Dendritic cell treated with granulocyte-macrophage colony-stimulating factor and Interleukin-4, amounts not matched to agents 40 ng/mL and 50 ng/mL, for 4 days (primary cell): ENCODE measurements at regions not wholly inside any gene's neighbourhood (a gene's known extent, or its start where the extent isn't known, plus 50 kb on each side); places are given as distances from the start of the nearest gene placed in this dataset.

Experiments
- H3K27ac Mint-ChIP-seq: one replicate; pipeline ENCODE4 v1.8.0; 2022; ENCODE audit warnings: mild to moderate bottlenecking, mixed read lengths
- H3K27me3 Mint-ChIP-seq: one replicate; pipeline ENCODE4 v1.8.0; 2022; ENCODE audit warnings: mild to moderate bottlenecking, mixed read lengths
- H3K36me3 Mint-ChIP-seq: one replicate; pipeline ENCODE4 v1.8.0; 2022; ENCODE audit warnings: low read depth, mixed read lengths
- H3K4me1 Mint-ChIP-seq: one replicate; pipeline ENCODE4 v1.8.0; 2022; ENCODE audit warnings: low read depth, mixed read lengths
- H3K4me3 Mint-ChIP-seq: one replicate; pipeline ENCODE4 v1.8.0; 2022; ENCODE audit warnings: mild to moderate bottlenecking, moderate library complexity, mixed read lengths
- H3K9me3 Mint-ChIP-seq: one replicate; pipeline ENCODE4 v1.8.0; 2022; ENCODE audit warnings: mixed read lengths
- intact Hi-C: fragments of 100-400 bp; cut with micrococcal nuclease; formaldehyde crosslinking; loops from one replicate; pipeline ENCODE4 v1.15.0; 2022

GRCh38 chr20:20815711-20816455 lies 103.4 kb upstream of the RALGAPA2 start:
- intact Hi-C loops: no loop called here
- no peak overlapping the region for H3K27ac Mint-ChIP-seq
- no peaks in the 10 kb centered on the region for H3K36me3 Mint-ChIP-seq
- H3K4me3 Mint-ChIP-seq: no peak overlapping the region
- H3K4me1 Mint-ChIP-seq: peaks cover 9% of the 10 kb centered on the region
- peaks cover 16% of the 10 kb centered on the region for H3K27me3 Mint-ChIP-seq
- H3K9me3 Mint-ChIP-seq: no peaks in the 10 kb centered on the region

DNA sequence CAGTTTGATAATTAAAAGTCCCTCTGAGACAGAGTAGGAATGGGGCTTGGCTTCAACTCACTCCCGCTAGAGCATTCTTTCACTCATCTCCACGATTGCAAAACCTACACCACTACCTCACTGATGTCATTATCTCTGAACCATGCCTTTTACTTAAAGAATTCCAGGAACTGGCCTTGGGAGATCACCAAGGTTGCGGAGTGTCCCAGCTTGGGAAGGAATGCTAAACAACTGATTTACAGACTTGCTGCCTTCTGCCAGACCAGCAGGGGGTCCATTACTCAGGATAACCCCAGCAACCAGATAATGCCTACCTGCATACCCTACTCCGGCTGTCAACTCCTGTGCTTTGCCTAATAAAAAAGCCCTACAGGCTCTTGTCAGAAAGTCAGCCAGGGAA lies 102.2 kb upstream of the RALGAPA2 start:
- H3K9me3 Mint-ChIP-seq: no peaks in the 10 kb centered on the region
- no peak overlapping the region for H3K4me3 Mint-ChIP-seq
- peaks cover 7% of the 10 kb centered on the region for H3K27me3 Mint-ChIP-seq
- intact Hi-C loops: no loop called here
- H3K4me1 Mint-ChIP-seq: no peaks in the 10 kb centered on the region
- H3K27ac Mint-ChIP-seq: no peak overlapping the region
- no peaks in the 10 kb centered on the region for H3K36me3 Mint-ChIP-seq

- H3K4me1 Mint-ChIP-seq: no peaks in the 10 kb centered on the region
- H3K27ac Mint-ChIP-seq: no peak overlapping the region
- H3K27me3 Mint-ChIP-seq: peaks cover 3% of the 10 kb centered on the region
- intact Hi-C loops: no loop called here
- no peak overlapping the region for H3K4me3 Mint-ChIP-seq
- H3K9me3 Mint-ChIP-seq: no peaks in the 10 kb centered on the region
- no peaks in the 10 kb centered on the region for H3K36me3 Mint-ChIP-seq
Measured at GRCh38 chr20:20812136-20812535, 99.7 kb upstream of the RALGAPA2 start.

- Mint-ChIP-seq H3K36me3 (no peaks in the 10 kb centered on the region), H3K27me3 (peaks cover 3% of the 10 kb centered on the region), H3K9me3 (no peaks in the 10 kb centered on the region), H3K4me3 (no peak overlapping the region), H3K4me1 (peaks cover 5% of the 10 kb centered on the region), H3K27ac (no peak overlapping the region)
- intact Hi-C loops: loop anchor here (10.0 kb wide), 1 partner anchor 63 kb away; no protein-coding TSS in a partner anchor
Measured at GRCh38 chr20:20808016-20808415, 95.6 kb upstream of the RALGAPA2 start.

GRCh38 chr20:20806121-20807095 lies 94.0 kb upstream of the RALGAPA2 start:
- intact Hi-C loops: loop anchor here (10.0 kb wide), 1 partner anchor 62 kb away; no protein-coding TSS in a partner anchor
- Mint-ChIP-seq H3K27ac (no peak overlapping the region), H3K27me3 (peaks cover 3% of the 10 kb centered on the region), H3K9me3 (no peaks in the 10 kb centered on the region), H3K4me3 (no peak overlapping the region), H3K36me3 (no peaks in the 10 kb centered on the region), H3K4me1 (peaks cover 5% of the 10 kb centered on the region)

DNA sequence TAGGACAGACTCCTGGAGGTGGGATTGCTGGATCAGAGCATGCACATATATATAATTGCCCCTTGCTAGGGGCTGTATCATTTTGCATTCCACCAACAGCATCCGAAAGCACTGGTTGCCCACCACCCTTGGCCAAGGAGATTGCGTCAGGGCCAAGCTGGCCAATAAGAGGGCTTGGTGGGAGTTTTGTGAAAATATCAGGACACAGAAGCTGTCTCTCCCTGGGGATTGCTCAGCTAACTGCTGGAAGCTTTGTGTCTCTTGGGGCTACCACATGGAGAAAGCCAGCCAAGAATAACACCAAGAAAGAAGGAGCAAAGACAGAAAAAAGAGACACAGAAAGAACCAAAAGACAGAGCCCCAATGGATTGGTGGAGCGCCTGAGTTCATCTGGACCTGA lies 90.6 kb upstream of the RALGAPA2 start:
- intact Hi-C loops: loop anchor here (10.0 kb wide), 1 partner anchor 58 kb away; no protein-coding TSS in a partner anchor
- H3K4me1 Mint-ChIP-seq: peaks cover 10% of the 10 kb centered on the region
- peaks cover 3% of the 10 kb centered on the region for H3K27me3 Mint-ChIP-seq
- no peaks in the 10 kb centered on the region for H3K36me3 Mint-ChIP-seq
- no peak overlapping the region for H3K4me3 Mint-ChIP-seq
- no peak overlapping the region for H3K27ac Mint-ChIP-seq
- no peaks in the 10 kb centered on the region for H3K9me3 Mint-ChIP-seq

GRCh38 chr20:20802328-20802727 lies 89.9 kb upstream of the RALGAPA2 start:
- H3K27ac Mint-ChIP-seq: no peak overlapping the region
- intact Hi-C loops: loop anchor here (10.0 kb wide), 1 partner anchor 58 kb away; no protein-coding TSS in a partner anchor
- H3K4me3 Mint-ChIP-seq: no peak overlapping the region

GRCh38 chr20:20799716-20800312 lies 87.4 kb upstream of the RALGAPA2 start:
- Mint-ChIP-seq H3K36me3 (no peaks in the 10 kb centered on the region), H3K9me3 (no peaks in the 10 kb centered on the region), H3K27me3 (no peaks in the 10 kb centered on the region), H3K4me3 (no peak overlapping the region), H3K27ac (no peak overlapping the region), H3K4me1 (peaks cover 5% of the 10 kb centered on the region)
- intact Hi-C loops: loop anchor here (10.0 kb wide), 1 partner anchor 55 kb away; no protein-coding TSS in a partner anchor

More at GRCh38 chr20:20802328-20802727, 89.9 kb upstream of the RALGAPA2 start:
- H3K4me1 Mint-ChIP-seq: peaks cover 10% of the 10 kb centered on the region
- H3K9me3 Mint-ChIP-seq: no peaks in the 10 kb centered on the region
- H3K36me3 Mint-ChIP-seq: no peaks in the 10 kb centered on the region
- peaks cover 3% of the 10 kb centered on the region for H3K27me3 Mint-ChIP-seq

DNA sequence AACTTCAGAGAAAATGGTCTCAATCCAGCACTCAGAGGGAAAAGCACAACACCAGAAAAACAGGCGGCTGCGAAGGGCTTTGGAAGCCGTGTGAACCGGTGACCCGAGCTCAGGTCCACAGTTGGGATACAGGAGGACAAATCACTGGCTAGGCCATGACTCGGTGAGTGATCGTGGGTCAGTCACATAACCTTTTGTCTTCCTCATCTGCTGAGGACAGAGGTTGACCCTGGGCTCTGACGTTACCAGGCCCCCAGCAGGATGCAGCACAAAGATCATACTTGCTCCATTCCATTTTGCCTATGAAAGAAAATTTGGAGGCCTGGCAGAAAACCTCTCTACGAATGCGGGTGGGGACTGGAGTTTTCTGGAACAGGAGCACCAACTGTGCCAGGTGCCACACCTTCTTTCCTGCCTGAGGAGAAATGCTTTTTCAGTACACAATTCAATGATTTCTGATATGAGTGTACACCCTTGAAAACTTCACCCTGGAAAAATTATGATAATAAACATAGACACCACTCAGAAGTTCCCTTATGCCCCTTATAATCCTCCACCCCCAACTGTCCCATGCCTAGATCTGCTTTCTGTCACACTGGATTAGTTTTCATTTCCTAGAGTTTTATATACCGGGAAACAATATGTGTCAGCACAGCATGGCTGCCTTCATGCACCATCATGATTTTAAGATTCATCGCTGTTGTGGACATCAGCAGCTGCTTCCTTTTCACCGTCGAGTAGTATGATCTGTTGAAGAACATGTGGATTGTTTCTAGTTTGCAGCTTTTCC lies 85.3 kb upstream of the RALGAPA2 start:
- Mint-ChIP-seq H3K36me3 (no peaks in the 10 kb centered on the region), H3K9me3 (no peaks in the 10 kb centered on the region), H3K27ac (no peak overlapping the region), H3K27me3 (peaks cover 1% of the 10 kb centered on the region), H3K4me3 (no peak overlapping the region), H3K4me1 (peaks cover 5% of the 10 kb centered on the region)
- intact Hi-C loops: no loop called here

GRCh38 chr20:20796766-20797440 lies 84.5 kb upstream of the RALGAPA2 start:
- Mint-ChIP-seq H3K4me1 (peaks cover 5% of the 10 kb centered on the region), H3K27me3 (peaks cover 4% of the 10 kb centered on the region), H3K9me3 (no peaks in the 10 kb centered on the region), H3K4me3 (no peak overlapping the region), H3K27ac (no peak overlapping the region), H3K36me3 (no peaks in the 10 kb centered on the region)
- intact Hi-C loops: no loop called here

DNA sequence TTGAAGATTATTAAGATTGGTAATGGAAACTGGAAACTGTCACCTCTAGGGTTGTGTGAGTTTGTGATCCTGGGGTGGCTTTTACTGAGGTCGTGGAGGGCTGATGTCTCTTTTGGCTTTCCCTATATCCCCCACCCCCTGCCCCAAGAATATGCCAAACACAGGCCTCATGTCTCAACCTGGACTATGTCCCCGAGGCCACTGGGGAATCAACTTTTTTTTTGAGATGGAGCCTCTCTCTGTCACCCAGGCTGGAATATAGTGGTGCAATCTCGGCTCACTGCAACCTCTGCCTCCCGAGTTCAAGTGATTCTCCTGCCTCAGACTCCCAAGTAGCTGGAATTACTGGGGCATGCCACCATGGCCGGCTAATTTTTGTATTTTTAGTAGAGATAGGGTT lies 83.3 kb upstream of the RALGAPA2 start:
- Mint-ChIP-seq H3K9me3 (no peaks in the 10 kb centered on the region), H3K27ac (no peak overlapping the region), H3K4me1 (peaks cover 5% of the 10 kb centered on the region), H3K36me3 (no peaks in the 10 kb centered on the region), H3K4me3 (no peak overlapping the region), H3K27me3 (peaks cover 4% of the 10 kb centered on the region)
- intact Hi-C loops: no loop called here

GRCh38 chr20:20795119-20795518 lies 82.7 kb upstream of the RALGAPA2 start:
- Mint-ChIP-seq H3K36me3 (no peaks in the 10 kb centered on the region), H3K9me3 (no peaks in the 10 kb centered on the region), H3K4me1 (peaks cover 5% of the 10 kb centered on the region), H3K4me3 (no peak overlapping the region), H3K27me3 (peaks cover 4% of the 10 kb centered on the region), H3K27ac (no peak overlapping the region)
- intact Hi-C loops: no loop called here

GRCh38 chr20:20793591-20793990 lies 81.1 kb upstream of the RALGAPA2 start:
- H3K36me3 Mint-ChIP-seq: no peaks in the 10 kb centered on the region
- H3K4me3 Mint-ChIP-seq: no peak overlapping the region
- H3K4me1 Mint-ChIP-seq: no peaks in the 10 kb centered on the region
- no peaks in the 10 kb centered on the region for H3K9me3 Mint-ChIP-seq
- no peak overlapping the region for H3K27ac Mint-ChIP-seq
- intact Hi-C loops: no loop called here
- H3K27me3 Mint-ChIP-seq: peaks cover 4% of the 10 kb centered on the region
